Activated naive CD8-positive, alpha-beta T cell treated with anti-CD3 and anti-CD28 coated beads, Interleukin-2, amount 50 U/mL, for 24 hours (primary cell): ENCODE measurements at regions not wholly inside any gene's neighbourhood (a gene's known extent, or its start where the extent isn't known, plus 50 kb on each side); places are given as distances from the start of the nearest gene placed in this dataset.

Experiments
- ATAC-seq: fragments of 150-1000 bp; cut with Tn5 transposase; one replicate; pipeline ENCODE4 v1.10.0; 2021
- DNase-seq: peaks from one replicate; pipeline ENCODE4 v3.0.0; 2021
- H3K27ac Mint-ChIP-seq: one replicate; pipeline ENCODE4 v1.8.0; 2021; ENCODE audit warnings: mild to moderate bottlenecking, mixed read lengths
- H3K27me3 Mint-ChIP-seq: one replicate; pipeline ENCODE4 v1.8.0; 2021; ENCODE audit warnings: mixed read lengths
- H3K36me3 Mint-ChIP-seq: one replicate; pipeline ENCODE4 v1.8.0; 2021; ENCODE audit warnings: low read depth, mixed read lengths
- H3K4me1 Mint-ChIP-seq: one replicate; pipeline ENCODE4 v1.8.0; 2021; ENCODE audit warnings: mixed read lengths
- H3K4me3 Mint-ChIP-seq: one replicate; pipeline ENCODE4 v1.8.0; 2021; ENCODE audit warnings: mild to moderate bottlenecking, moderate library complexity, mixed read lengths
- H3K9me3 Mint-ChIP-seq: one replicate; pipeline ENCODE4 v1.8.0; 2021; ENCODE audit warnings: mixed read lengths

- DNase-seq (no peak), ATAC-seq (no peak)
- Mint-ChIP-seq H3K27me3 (no peaks in the 10 kb centered on the region), H3K9me3 (peaks cover 20% of the 10 kb centered on the region), H3K27ac (no peak overlapping the region), H3K36me3 (no peaks in the 10 kb centered on the region), H3K4me1 (no peaks in the 10 kb centered on the region), H3K4me3 (no peak overlapping the region)
These were observed 945.4 kb upstream of the MIR17HG start for GRCh38 chr13:90402102-90402501.

- Mint-ChIP-seq H3K9me3 (peaks cover 17% of the 10 kb centered on the region), H3K4me3 (no peak overlapping the region), H3K36me3 (no peaks in the 10 kb centered on the region), H3K27ac (no peak overlapping the region), H3K27me3 (no peaks in the 10 kb centered on the region), H3K4me1 (no peaks in the 10 kb centered on the region)
- DNase-seq (no peak), ATAC-seq (no peak)
These were observed 944.9 kb upstream of the MIR17HG start for GRCh38 chr13:90402613-90403012.

- Mint-ChIP-seq H3K9me3 (peaks cover 15% of the 10 kb centered on the region), H3K4me3 (no peak overlapping the region), H3K27me3 (no peaks in the 10 kb centered on the region), H3K36me3 (no peaks in the 10 kb centered on the region), H3K27ac (no peak overlapping the region), H3K4me1 (no peaks in the 10 kb centered on the region)
- ATAC-seq, result no peak
- no peak for DNase-seq
These were observed 944.0 kb upstream of the MIR17HG start for GRCh38 chr13:90403330-90404082.

GRCh38 chr13:90405301-90405700, 942.2 kb upstream of the MIR17HG start:
- Mint-ChIP-seq H3K4me1 (no peaks in the 10 kb centered on the region), H3K27ac (no peak overlapping the region), H3K4me3 (no peak overlapping the region), H3K9me3 (peaks cover 12% of the 10 kb centered on the region), H3K36me3 (no peaks in the 10 kb centered on the region), H3K27me3 (no peaks in the 10 kb centered on the region)
- DNase-seq (no peak), ATAC-seq (no peak)

- DNase-seq (no peak), ATAC-seq (no peak)
- Mint-ChIP-seq H3K4me3 (no peak overlapping the region), H3K27ac (no peak overlapping the region), H3K36me3 (no peaks in the 10 kb centered on the region), H3K4me1 (no peaks in the 10 kb centered on the region), H3K9me3 (peaks cover 13% of the 10 kb centered on the region), H3K27me3 (no peaks in the 10 kb centered on the region)
These were observed 934.5 kb upstream of the MIR17HG start for GRCh38 chr13:90412980-90413379.

GRCh38 chr13:90413548-90413947, 933.9 kb upstream of the MIR17HG start:
- Mint-ChIP-seq H3K36me3 (no peaks in the 10 kb centered on the region), H3K4me1 (no peaks in the 10 kb centered on the region), H3K9me3 (peaks cover 13% of the 10 kb centered on the region), H3K27ac (no peak overlapping the region), H3K4me3 (no peak overlapping the region), H3K27me3 (no peaks in the 10 kb centered on the region)
- no peak for DNase-seq
- no peak for ATAC-seq

GRCh38 chr13:90414691-90415596, 932.5 kb upstream of the MIR17HG start:
- ATAC-seq (no peak), DNase-seq (no peak)
- Mint-ChIP-seq H3K36me3 (no peaks in the 10 kb centered on the region), H3K27me3 (no peaks in the 10 kb centered on the region), H3K9me3 (peaks cover 13% of the 10 kb centered on the region), H3K27ac (no peak overlapping the region), H3K4me1 (no peaks in the 10 kb centered on the region), H3K4me3 (no peak overlapping the region)

GRCh38 chr13:90415902-90416301, 931.6 kb upstream of the MIR17HG start:
- ATAC-seq (no peak), DNase-seq (no peak)
- H3K4me1 Mint-ChIP-seq, result no peaks in the 10 kb centered on the region
- no peak overlapping the region for H3K27ac Mint-ChIP-seq
- no peak overlapping the region for H3K4me3 Mint-ChIP-seq
- H3K27me3 Mint-ChIP-seq, result no peaks in the 10 kb centered on the region
- peaks cover 14% of the 10 kb centered on the region for H3K9me3 Mint-ChIP-seq
- H3K36me3 Mint-ChIP-seq, result no peaks in the 10 kb centered on the region

GRCh38 chr13:90416519-90416918, 931.0 kb upstream of the MIR17HG start:
- no peaks in the 10 kb centered on the region for H3K4me1 Mint-ChIP-seq
- no peaks in the 10 kb centered on the region for H3K36me3 Mint-ChIP-seq
- H3K27ac Mint-ChIP-seq, result no peak overlapping the region
- DNase-seq (no peak), ATAC-seq (no peak)
- H3K4me3 Mint-ChIP-seq, result no peak overlapping the region
- peaks cover 17% of the 10 kb centered on the region for H3K9me3 Mint-ChIP-seq
- no peaks in the 10 kb centered on the region for H3K27me3 Mint-ChIP-seq

- no peak overlapping the region for H3K27ac Mint-ChIP-seq
- H3K36me3 Mint-ChIP-seq, result no peaks in the 10 kb centered on the region
- H3K27me3 Mint-ChIP-seq, result no peaks in the 10 kb centered on the region
These were observed 930.5 kb upstream of the MIR17HG start for GRCh38 chr13:90416938-90417337.

GRCh38 chr13:90420683-90421082, 926.8 kb upstream of the MIR17HG start:
- H3K27ac Mint-ChIP-seq, result no peak overlapping the region
- H3K4me1 Mint-ChIP-seq, result no peaks in the 10 kb centered on the region
- DNase-seq, result no peak
- no peaks in the 10 kb centered on the region for H3K36me3 Mint-ChIP-seq
- no peak for ATAC-seq
- H3K27me3 Mint-ChIP-seq, result no peaks in the 10 kb centered on the region
- peaks cover 9% of the 10 kb centered on the region for H3K9me3 Mint-ChIP-seq
- H3K4me3 Mint-ChIP-seq, result no peak overlapping the region

More at GRCh38 chr13:90416938-90417337, 930.5 kb upstream of the MIR17HG start:
- DNase-seq (no peak), ATAC-seq (no peak)
- peaks cover 17% of the 10 kb centered on the region for H3K9me3 Mint-ChIP-seq
- no peak overlapping the region for H3K4me3 Mint-ChIP-seq
- H3K4me1 Mint-ChIP-seq, result no peaks in the 10 kb centered on the region

- DNase-seq (no peak), ATAC-seq (no peak)
- H3K9me3 Mint-ChIP-seq, result peaks cover 11% of the 10 kb centered on the region
- H3K27me3 Mint-ChIP-seq, result no peaks in the 10 kb centered on the region
- H3K36me3 Mint-ChIP-seq, result no peaks in the 10 kb centered on the region
- H3K27ac Mint-ChIP-seq, result no peak overlapping the region
- no peak overlapping the region for H3K4me3 Mint-ChIP-seq
- no peaks in the 10 kb centered on the region for H3K4me1 Mint-ChIP-seq
These were observed 919.9 kb upstream of the MIR17HG start for GRCh38 chr13:90427322-90428272.

- no peak for ATAC-seq
- H3K4me3 Mint-ChIP-seq, result no peak overlapping the region
- no peak for DNase-seq
- H3K9me3 Mint-ChIP-seq, result peaks cover 15% of the 10 kb centered on the region
- H3K4me1 Mint-ChIP-seq, result no peaks in the 10 kb centered on the region
- no peaks in the 10 kb centered on the region for H3K27me3 Mint-ChIP-seq
- no peaks in the 10 kb centered on the region for H3K36me3 Mint-ChIP-seq
- H3K27ac Mint-ChIP-seq, result no peak overlapping the region
These were observed 918.8 kb upstream of the MIR17HG start for GRCh38 chr13:90428522-90429210.

GRCh38 chr13:90430127-90430526, 917.4 kb upstream of the MIR17HG start:
- ATAC-seq, result no peak
- Mint-ChIP-seq H3K27me3 (no peaks in the 10 kb centered on the region), H3K4me3 (no peak overlapping the region), H3K9me3 (peaks cover 20% of the 10 kb centered on the region), H3K27ac (no peak overlapping the region), H3K4me1 (no peaks in the 10 kb centered on the region), H3K36me3 (no peaks in the 10 kb centered on the region)
- no peak for DNase-seq
